CD14-positive monocyte (primary cell): ENCODE measurements at regions not wholly inside any gene's neighbourhood (a gene's known extent, or its start where the extent isn't known, plus 50 kb on each side); places are given as distances from the start of the nearest gene placed in this dataset.

ENCODE experiments used
- DNase-seq, 3 donors: peaks; one replicate each; pipeline ENCODE4 v3.0.0-alpha.2; 2011 to 2022
- H2AFZ ChIP-seq: 2 replicates; pipeline ENCODE4 v1.6.0; 2012; ENCODE audit warnings: mild to moderate bottlenecking, low read depth, low read length, inconsistent platforms; ENCODE audit not compliant: insufficient read depth, poor library complexity, severe bottlenecking
- H3K27ac ChIP-seq, 2 donors: 1 replicate in 1 of 2; 2 replicates in 1 of 2; pipeline ENCODE4 v1.5.1; 2012 to 2013; ENCODE audit warnings: low read length in 2 of 2, control low read depth in 1 of 2, inconsistent platforms in 1 of 2, low read depth in 1 of 2, mild to moderate bottlenecking in 1 of 2
- H3K27me3 ChIP-seq, 2 donors: one replicate each; pipeline versions ENCODE4 v1.6.0 to v1.6.1; 2011 to 2013; ENCODE audit warnings: low read length in 2 of 2; ENCODE audit not compliant: control insufficient read depth in 2 of 2, insufficient read depth in 2 of 2
- H3K36me3 ChIP-seq, 2 donors: replicated peaks in 1 of 2; 1 replicate in 1 of 2; 2 replicates in 1 of 2; pipeline versions ENCODE4 v1.5.1 to v1.6.1; 2012 to 2013; ENCODE audit warnings: low read length in 2 of 2, control low read depth in 1 of 2, inconsistent platforms in 1 of 2, mild to moderate bottlenecking in 1 of 2; ENCODE audit not compliant: insufficient read depth in 2 of 2, control insufficient read depth in 1 of 2
- H3K4me1 ChIP-seq, 2 donors: 1 replicate in 1 of 2; 2 replicates in 1 of 2; pipeline versions ENCODE4 v1.5.1 to v1.6.1; 2012 to 2013; ENCODE audit warnings: low read length in 2 of 2, control low read depth in 1 of 2, inconsistent platforms in 1 of 2, mild to moderate bottlenecking in 1 of 2, moderate library complexity in 1 of 2; ENCODE audit not compliant: insufficient read depth in 2 of 2, control insufficient read depth in 1 of 2
- H3K4me2 ChIP-seq: replicated peaks from 2 replicates; pipeline ENCODE3; 2012; ENCODE audit warnings: low read length, moderate library complexity, mild to moderate bottlenecking; ENCODE audit not compliant: poor library complexity, severe bottlenecking; ENCODE audit errors: extremely low read depth
- H3K4me3 ChIP-seq, 3 experiments: fragments of 200-600 bp in 1 of 3; sonication (generic) in 1 of 3; replicated peaks in 1 of 3; 1 replicate in 2 of 3; 2 replicates in 1 of 3; pipeline ENCODE4 v1.5.1; 2011 to 2013; ENCODE audit warnings: low read length in 3 of 3, mild to moderate bottlenecking in 3 of 3, control low read depth in 2 of 3, low read depth in 2 of 3, inconsistent platforms in 1 of 3, moderate library complexity in 1 of 3
- H3K79me2 ChIP-seq: 2 replicates; pipeline ENCODE4 v1.6.0; 2012; ENCODE audit warnings: mild to moderate bottlenecking, control low read depth, inconsistent platforms, low read length, moderate library complexity; ENCODE audit not compliant: insufficient read depth
- H3K9ac ChIP-seq: 2 replicates; pipeline ENCODE4 v1.6.0; 2017; ENCODE audit warnings: low read length, mild to moderate bottlenecking; ENCODE audit not compliant: insufficient read depth, poor library complexity, severe bottlenecking
- H3K9me3 ChIP-seq, 2 donors: replicated peaks in 1 of 2; 1 replicate in 1 of 2; 2 replicates in 1 of 2; pipeline versions ENCODE4 v1.5.1 to v1.6.1; 2012 to 2013; ENCODE audit warnings: low read length in 2 of 2, control low read depth in 1 of 2; ENCODE audit not compliant: control insufficient read depth in 1 of 2, insufficient read depth in 1 of 2
- H4K20me1 ChIP-seq: 2 replicates; pipeline ENCODE4 v1.6.0; 2012; ENCODE audit warnings: mild to moderate bottlenecking, low read length, control low read depth, moderate library complexity; ENCODE audit not compliant: insufficient read depth
- H3K27ac Mint-ChIP-seq, 7 donors: one replicate each; pipeline ENCODE4 v1.8.0; 2020; ENCODE audit warnings: mild to moderate bottlenecking in 7 of 7, mixed read lengths in 7 of 7, moderate library complexity in 6 of 7, inconsistent platforms in 2 of 7
- H3K27me3 Mint-ChIP-seq, 3 donors: one replicate each; pipeline ENCODE4 v1.8.0; 2021 to 2022; ENCODE audit warnings: low read depth in 3 of 3, mild to moderate bottlenecking in 3 of 3, mixed read lengths in 3 of 3, moderate library complexity in 3 of 3, inconsistent platforms in 1 of 3
- H3K36me3 Mint-ChIP-seq, 2 donors: one replicate each; pipeline ENCODE4 v1.8.0; 2020; ENCODE audit warnings: mixed read lengths in 2 of 2, inconsistent platforms in 1 of 2, mild to moderate bottlenecking in 1 of 2
- H3K4me1 Mint-ChIP-seq: one replicate; pipeline ENCODE4 v1.8.0; 2020; ENCODE audit warnings: mild to moderate bottlenecking, mixed read lengths
- H3K4me3 Mint-ChIP-seq, 2 donors: one replicate each; pipeline ENCODE4 v1.8.0; 2020; ENCODE audit warnings: mild to moderate bottlenecking in 2 of 2, mixed read lengths in 2 of 2, moderate library complexity in 1 of 2
- H3K9me3 Mint-ChIP-seq, 7 donors: one replicate each; pipeline ENCODE4 v1.8.0; 2020 to 2022; ENCODE audit warnings: mixed read lengths in 7 of 7, mild to moderate bottlenecking in 6 of 7, moderate library complexity in 6 of 7, inconsistent platforms in 2 of 7
- WGBS: methylation state at CpG from one replicate; pipeline ENCODE4 v1.1.5; 2013; ENCODE audit warnings: missing lambda C conversion rate; ENCODE audit not compliant: insufficient coverage; 5-methylcytosine and 5-hydroxymethylcytosine counted together
- intact Hi-C, 2 donors: fragments of 100-400 bp; cut with micrococcal nuclease; formaldehyde crosslinking; loops; one replicate each; pipeline versions ENCODE4 v1.15.0 to v1.15.1; 2023
- TF ChIP-seq, protein P1 (sequence below): fragments of 200-600 bp; IDR thresholded peaks from one replicate; pipeline ENCODE4 v1.8.0; 2022; ENCODE audit warnings: antibody characterized with exemption, mild to moderate bottlenecking

DNA sequence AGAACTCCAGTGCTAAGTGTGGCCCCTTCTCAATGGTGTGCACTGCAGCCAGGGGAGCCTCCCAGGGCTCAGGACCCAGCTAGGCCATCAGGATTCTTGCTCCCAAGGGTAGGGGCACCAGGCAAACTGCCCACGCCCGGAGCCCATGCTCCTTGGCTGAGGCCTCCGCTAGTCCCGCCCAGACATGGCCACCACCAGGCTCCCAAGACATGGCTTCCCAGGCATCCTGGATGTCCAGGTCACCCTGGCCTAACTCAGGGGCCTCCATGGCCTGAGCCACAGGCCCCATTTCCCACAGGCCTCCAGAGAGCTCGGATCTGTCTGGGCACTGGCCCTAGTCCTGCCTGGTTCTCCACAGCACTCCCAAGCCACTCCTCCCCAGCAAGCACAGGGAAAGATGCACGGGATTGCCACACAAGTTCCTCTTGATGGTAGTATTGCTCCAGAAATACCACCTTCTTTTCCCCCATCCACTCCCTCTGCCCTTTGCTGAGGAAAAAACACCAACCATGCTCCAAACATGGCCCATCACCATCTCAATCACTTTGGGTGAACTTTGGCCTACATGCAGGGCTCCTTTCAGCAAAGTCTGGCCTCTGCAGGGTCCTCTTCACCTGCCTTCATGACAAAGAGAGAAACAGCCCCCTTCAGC is 274.7 kb upstream of the AGTR2 start:
- TF ChIP-seq, protein P1, sequence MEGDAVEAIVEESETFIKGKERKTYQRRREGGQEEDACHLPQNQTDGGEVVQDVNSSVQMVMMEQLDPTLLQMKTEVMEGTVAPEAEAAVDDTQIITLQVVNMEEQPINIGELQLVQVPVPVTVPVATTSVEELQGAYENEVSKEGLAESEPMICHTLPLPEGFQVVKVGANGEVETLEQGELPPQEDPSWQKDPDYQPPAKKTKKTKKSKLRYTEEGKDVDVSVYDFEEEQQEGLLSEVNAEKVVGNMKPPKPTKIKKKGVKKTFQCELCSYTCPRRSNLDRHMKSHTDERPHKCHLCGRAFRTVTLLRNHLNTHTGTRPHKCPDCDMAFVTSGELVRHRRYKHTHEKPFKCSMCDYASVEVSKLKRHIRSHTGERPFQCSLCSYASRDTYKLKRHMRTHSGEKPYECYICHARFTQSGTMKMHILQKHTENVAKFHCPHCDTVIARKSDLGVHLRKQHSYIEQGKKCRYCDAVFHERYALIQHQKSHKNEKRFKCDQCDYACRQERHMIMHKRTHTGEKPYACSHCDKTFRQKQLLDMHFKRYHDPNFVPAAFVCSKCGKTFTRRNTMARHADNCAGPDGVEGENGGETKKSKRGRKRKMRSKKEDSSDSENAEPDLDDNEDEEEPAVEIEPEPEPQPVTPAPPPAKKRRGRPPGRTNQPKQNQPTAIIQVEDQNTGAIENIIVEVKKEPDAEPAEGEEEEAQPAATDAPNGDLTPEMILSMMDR, result no peak
- Histone ChIP-seq H3K9me3 (peaks cover 35 to 86% of the 10 kb centered on the region in 2 donors), H3K27ac (no peak overlapping the region), H3K27me3 (no peaks in the 10 kb centered on the region), H3K9ac (no peak overlapping the region), H2AFZ (no peak overlapping the region), H3K79me2 (no peaks in the 10 kb centered on the region), H4K20me1 (no peaks in the 10 kb centered on the region), H3K4me3 (no peak overlapping the region), H3K36me3 (no peaks in the 10 kb centered on the region), H3K4me2 (no peak overlapping the region), H3K4me1 (peaks cover 0 to 11% of the 10 kb centered on the region in 2 donors)
- peaks cover 0 to 29% (median 0%) of the 10 kb centered on the region in 3 donors for H3K27me3 Mint-ChIP-seq
- H3K36me3 Mint-ChIP-seq, result no peaks in the 10 kb centered on the region
- H3K27ac Mint-ChIP-seq, result no peak overlapping the region
- 100% methylated on average over 3 of the region's 6 CpGs for WGBS
- DNase-seq, result no peak
- no peak overlapping the region for H3K4me3 Mint-ChIP-seq
- intact Hi-C loops, result no loop called here
- no peaks in the 10 kb centered on the region for H3K4me1 Mint-ChIP-seq
- peaks cover 26 to 76% (median 32%) of the 10 kb centered on the region in 7 donors for H3K9me3 Mint-ChIP-seq

DNA sequence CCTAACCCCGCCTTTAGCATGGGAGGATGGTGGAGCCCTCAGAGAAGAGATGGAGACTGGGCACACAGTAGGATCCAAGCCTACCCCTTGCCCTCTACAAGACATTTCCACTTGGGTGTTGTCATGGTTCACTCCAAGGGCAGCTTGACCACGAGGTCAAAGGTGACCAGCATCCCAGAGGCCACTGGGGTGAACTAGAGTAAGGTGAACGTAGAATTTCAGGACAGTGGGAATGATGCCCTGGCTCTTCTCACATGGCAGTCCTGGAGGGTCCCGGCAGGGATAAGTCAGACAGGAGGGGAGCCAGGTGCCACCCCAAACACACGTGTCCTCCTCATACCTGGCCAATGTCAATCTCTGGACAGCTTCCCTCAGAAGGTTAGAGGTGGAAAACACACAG is 274.2 kb upstream of the AGTR2 start:
- peaks cover 0 to 11% of the 10 kb centered on the region in 2 donors for H3K4me1 ChIP-seq
- Mint-ChIP-seq H3K4me1 (no peaks in the 10 kb centered on the region), H3K4me3 (no peak overlapping the region), H3K9me3 (peaks cover 23 to 77% (median 30%) of the 10 kb centered on the region in 7 donors), H3K36me3 (no peaks in the 10 kb centered on the region), H3K27ac (no peak overlapping the region), H3K27me3 (peaks cover 0 to 33% (median 0%) of the 10 kb centered on the region in 3 donors)
- no peak overlapping the region for H3K9ac ChIP-seq
- peaks cover 34 to 86% of the 10 kb centered on the region in 2 donors for H3K9me3 ChIP-seq
- H2AFZ ChIP-seq, result no peak overlapping the region
- no peaks in the 10 kb centered on the region for H4K20me1 ChIP-seq
- no peaks in the 10 kb centered on the region for H3K36me3 ChIP-seq
- H3K4me2 ChIP-seq, result no peak overlapping the region
- TF ChIP-seq, protein P1, result no peak
- H3K79me2 ChIP-seq, result no peaks in the 10 kb centered on the region
- no peaks in the 10 kb centered on the region for H3K27me3 ChIP-seq
- H3K27ac ChIP-seq, result no peak overlapping the region
- WGBS, result 83% methylated on average over 1 of the region's 5 CpGs
- intact Hi-C loops, result no loop called here
- no peak for DNase-seq
- H3K4me3 ChIP-seq, result no peak overlapping the region
